ENCODE measurements at regions not wholly inside any gene's neighbourhood (a gene's known extent, or its start where the extent isn't known, plus 50 kb on each side); places are given as distances from the start of the nearest gene placed in this dataset.

GRCh38 chr5:13186177-13186576, 758.3 kb downstream of the DNAH5 start:
- H3K27ac ChIP-seq (replicated peaks), result no peak overlapping the region
- DNase-seq (ENCODE audit: low read depth in 1 of 2, low spot score in 1 of 2), result no peak
- H3K4me3 ChIP-seq (replicated peaks; ENCODE audit: insufficient read depth, low read length), result no peak overlapping the region
- H3K27me3 ChIP-seq (ENCODE audit: insufficient read depth, poor library complexity, severe bottlenecking), result no peaks in the 10 kb centered on the region
- TF ChIP-seq GABPA (IDR thresholded peaks at IDR 0.05; ENCODE audit: low read depth) (no peak), REST (IDR thresholded peaks at IDR 0.05; ENCODE audit: insufficient replicate concordance, low read depth) (no peak), POLR2AphosphoS5 (IDR thresholded peaks at IDR 0.05; ENCODE audit: low read depth) (no peak), CTCF (IDR thresholded peaks at IDR 0.05; ENCODE audit: insufficient read depth, low read length) (no peak), SPI1 (IDR thresholded peaks at IDR 0.05; ENCODE audit: borderline replicate concordance, low read depth) (no peak)

- Histone ChIP-seq H3K27ac (replicated peaks) (no peak overlapping the region), H3K4me3 (replicated peaks; ENCODE audit: insufficient read depth, low read length) (no peak overlapping the region), H3K27me3 (ENCODE audit: insufficient read depth, poor library complexity, severe bottlenecking) (no peaks in the 10 kb centered on the region)
- TF ChIP-seq SPI1 (IDR thresholded peaks at IDR 0.05; ENCODE audit: borderline replicate concordance, low read depth) (no peak), GABPA (IDR thresholded peaks at IDR 0.05; ENCODE audit: low read depth) (no peak), POLR2AphosphoS5 (IDR thresholded peaks at IDR 0.05; ENCODE audit: low read depth) (no peak), REST (IDR thresholded peaks at IDR 0.05; ENCODE audit: insufficient replicate concordance, low read depth) (no peak), CTCF (IDR thresholded peaks at IDR 0.05; ENCODE audit: insufficient read depth, low read length) (no peak)
- DNase-seq (ENCODE audit: low read depth in 1 of 2, low spot score in 1 of 2), result no peak
These were observed 764.9 kb downstream of the DNAH5 start for GRCh38 chr5:13179407-13180087.

GRCh38 chr5:13143630-13144029, 800.9 kb downstream of the DNAH5 start:
- Histone ChIP-seq H3K27me3 (ENCODE audit: insufficient read depth, poor library complexity, severe bottlenecking) (no peaks in the 10 kb centered on the region), H3K27ac (replicated peaks) (no peak overlapping the region), H3K4me3 (replicated peaks; ENCODE audit: insufficient read depth, low read length) (no peak overlapping the region)
- no peak for TF ChIP-seq SPI1 (IDR thresholded peaks at IDR 0.05; ENCODE audit: borderline replicate concordance, low read depth)
- TF ChIP-seq GABPA (IDR thresholded peaks at IDR 0.05; ENCODE audit: low read depth), result no peak
- TF ChIP-seq CTCF (IDR thresholded peaks at IDR 0.05; ENCODE audit: insufficient read depth, low read length), result no peak
- no peak for TF ChIP-seq POLR2AphosphoS5 (IDR thresholded peaks at IDR 0.05; ENCODE audit: low read depth)
- no peak for TF ChIP-seq REST (IDR thresholded peaks at IDR 0.05; ENCODE audit: insufficient replicate concordance, low read depth)
- no peak for DNase-seq (ENCODE audit: low read depth in 1 of 2, low spot score in 1 of 2)
